GM19372 (cell line): ENCODE measurements at regions not wholly inside any gene's neighbourhood (a gene's known extent, or its start where the extent isn't known, plus 50 kb on each side); places are given as distances from the start of the nearest gene placed in this dataset.
"Not testable (repeated sequence)": the region's sequence is repeated elsewhere in the genome, so short reads cannot be mapped to it uniquely, and the experiment has no call there.

ENCODE experiments used
- ATAC-seq: cut with Tn5 transposase; IDR thresholded peaks from one replicate; pipeline ENCODE4 v1.9.1; 2021; ENCODE audit warnings: mild to moderate bottlenecking, low read depth, moderate library complexity; ENCODE audit not compliant: unreplicated experiment

- no peak for ATAC-seq
Measured at GRCh38 chr3:33919312-33920120, 121.1 kb downstream of the PDCD6IP start.

DNA sequence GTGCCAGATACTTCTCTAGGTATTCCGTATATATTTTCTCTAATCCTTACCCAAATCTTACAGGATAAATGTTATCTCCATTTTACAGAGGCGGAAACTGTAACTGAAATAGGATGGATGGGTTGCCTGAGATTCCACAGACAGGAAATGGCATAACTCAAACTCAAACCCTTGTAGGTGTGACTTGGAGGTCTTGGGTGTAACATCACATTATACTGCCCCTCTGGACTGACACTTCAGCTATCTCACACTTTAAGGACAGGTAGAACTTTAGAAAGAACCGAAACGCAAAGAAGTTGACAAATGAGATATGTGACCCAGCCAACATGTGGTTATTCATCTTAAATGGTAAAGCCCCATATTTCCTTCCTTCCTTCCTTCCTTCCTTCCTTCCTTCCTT, 122.1 kb downstream of the PDCD6IP start:
- ATAC-seq, result no peak

GRCh38 chr3:33921608-33922007, 123.2 kb downstream of the PDCD6IP start:
- ATAC-seq, result no peak

DNA sequence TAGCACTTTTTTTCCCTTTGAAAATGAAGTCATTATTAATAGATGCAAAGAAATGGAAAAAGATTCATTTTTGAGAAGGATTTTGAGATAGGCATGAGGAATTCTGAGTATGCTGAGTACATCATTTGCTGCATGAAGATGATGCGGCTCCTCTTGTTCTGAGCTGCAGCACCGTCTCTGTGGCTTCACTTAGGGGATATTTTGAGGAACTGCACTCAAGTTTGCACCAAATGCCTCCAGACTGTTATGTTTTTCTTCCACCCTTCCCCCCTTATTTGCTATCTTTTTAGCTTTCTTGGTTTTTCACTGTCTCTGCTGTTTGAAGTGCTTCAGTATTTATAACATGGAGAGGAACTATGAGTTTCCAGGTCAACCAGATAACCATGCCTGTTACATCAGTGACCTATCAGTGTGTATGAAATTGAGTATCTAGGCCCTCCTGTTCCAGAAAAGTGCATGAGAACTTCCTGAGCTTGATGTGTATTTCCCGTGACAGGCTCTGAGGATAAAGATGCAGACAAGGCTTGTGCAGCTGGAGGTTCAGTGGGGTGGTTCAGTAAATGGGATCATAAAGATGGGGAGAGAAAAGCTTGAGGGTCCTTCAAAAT, 128.7 kb downstream of the PDCD6IP start:
- no peak for ATAC-seq

GRCh38 chr3:33929813-33930212, 131.4 kb downstream of the PDCD6IP start:
- ATAC-seq, result no peak

DNA sequence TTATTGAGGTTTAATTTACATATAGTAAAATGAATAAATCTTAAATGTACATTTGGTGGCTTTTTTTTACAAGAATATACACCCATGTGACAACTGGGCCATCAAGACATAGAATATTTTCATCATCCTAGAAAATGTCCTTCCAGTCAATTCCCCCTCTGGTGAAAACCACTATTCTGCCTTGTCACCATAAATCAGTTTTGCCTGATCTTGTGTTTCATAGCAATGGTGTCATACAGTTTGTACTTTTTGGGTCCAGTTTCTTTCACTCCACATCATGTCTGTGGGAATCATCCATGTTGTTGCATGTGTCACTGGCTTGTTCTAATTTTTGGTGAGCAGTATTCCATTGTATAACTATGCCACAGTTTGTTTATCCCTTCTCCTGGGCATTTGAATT, 133.1 kb downstream of the PDCD6IP start:
- no peak for ATAC-seq

- ATAC-seq, result no peak
Measured at GRCh38 chr3:33932010-33932764, 133.8 kb downstream of the PDCD6IP start.

DNA sequence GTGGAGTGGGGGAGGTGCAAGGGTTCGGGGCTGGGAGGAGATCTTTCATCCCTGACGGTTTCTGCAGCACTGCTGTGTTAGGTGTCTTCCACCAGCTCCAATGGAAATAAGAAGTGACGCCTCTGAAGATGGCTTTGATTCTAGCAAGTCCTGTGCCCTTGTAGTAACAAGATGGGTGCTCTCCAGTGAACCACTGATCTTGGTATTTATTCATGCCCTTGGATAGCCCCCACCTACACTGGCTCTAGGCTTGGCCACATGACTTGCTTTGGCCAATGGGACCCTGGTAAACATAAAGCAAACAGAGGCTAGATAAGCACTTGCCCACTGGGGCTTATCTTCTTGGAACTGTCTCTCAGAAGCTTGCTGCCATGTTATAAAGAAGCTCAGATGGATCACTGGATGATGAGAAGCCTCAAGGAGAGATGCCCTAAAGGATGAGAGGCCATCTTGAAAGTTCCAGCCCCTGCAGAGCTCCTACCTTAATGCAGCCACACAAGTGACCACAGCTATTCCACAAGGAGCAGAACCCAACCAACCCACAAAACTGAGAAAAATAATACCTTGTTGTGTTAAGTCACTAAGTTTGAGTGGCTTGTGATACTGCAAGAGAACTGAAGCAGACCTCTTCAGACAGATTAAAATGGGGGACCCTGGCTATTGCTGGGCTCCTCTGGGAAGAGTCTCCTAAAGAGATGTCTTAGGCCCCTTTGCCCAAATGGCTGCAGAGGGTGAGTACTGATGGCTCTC, 137.9 kb downstream of the PDCD6IP start:
- ATAC-seq, result no peak

DNA sequence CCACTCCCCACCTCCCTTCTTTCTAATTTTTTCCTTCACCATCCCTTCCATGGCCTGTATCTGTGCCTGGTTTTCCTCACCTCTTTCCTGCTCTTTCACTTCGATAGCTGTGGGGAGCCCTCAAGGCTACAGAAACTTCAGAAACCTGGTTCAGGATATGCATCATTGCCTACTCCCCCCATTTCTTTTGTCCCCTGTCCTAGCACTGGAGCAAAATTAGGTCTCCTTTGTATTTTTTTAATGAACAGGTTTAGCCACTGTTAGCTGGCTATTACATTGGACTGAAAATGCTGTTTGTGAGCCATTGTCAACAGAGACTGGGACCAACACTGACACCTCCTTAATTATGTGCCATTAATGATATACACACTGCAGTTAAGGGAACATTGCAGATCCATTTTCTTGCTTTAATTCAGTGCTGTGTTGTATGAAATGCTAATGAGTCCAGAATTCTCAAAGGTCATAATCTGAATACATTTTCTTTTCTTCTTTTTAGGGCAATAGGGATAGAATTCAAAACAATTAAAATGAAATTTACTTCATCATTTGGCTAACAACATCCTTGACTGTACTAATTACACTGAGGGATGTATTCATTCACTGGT, 138.6 kb downstream of the PDCD6IP start:
- ATAC-seq, result no peak

- no peak for ATAC-seq
Measured at GRCh38 chr3:33937628-33938027, 139.2 kb downstream of the PDCD6IP start.

DNA sequence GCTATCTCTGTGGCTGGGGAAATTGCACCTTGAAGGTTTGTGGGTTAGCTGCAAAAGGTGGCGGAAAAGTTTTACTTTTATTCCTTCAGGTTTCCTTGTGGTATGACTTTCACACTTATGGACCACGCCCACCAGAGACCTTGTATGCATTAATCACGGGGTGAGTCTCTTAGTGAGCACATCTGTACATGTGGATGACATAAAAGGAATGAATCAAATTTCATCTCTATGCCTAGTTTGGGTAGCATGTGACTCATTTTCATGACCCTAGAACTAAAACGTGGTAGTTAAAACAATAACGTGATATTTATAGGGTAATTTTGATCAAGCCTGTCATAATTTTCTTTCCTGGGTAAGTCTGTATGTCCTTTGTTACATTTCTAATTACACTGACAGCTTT, 141.7 kb downstream of the PDCD6IP start:
- ATAC-seq, result no peak

DNA sequence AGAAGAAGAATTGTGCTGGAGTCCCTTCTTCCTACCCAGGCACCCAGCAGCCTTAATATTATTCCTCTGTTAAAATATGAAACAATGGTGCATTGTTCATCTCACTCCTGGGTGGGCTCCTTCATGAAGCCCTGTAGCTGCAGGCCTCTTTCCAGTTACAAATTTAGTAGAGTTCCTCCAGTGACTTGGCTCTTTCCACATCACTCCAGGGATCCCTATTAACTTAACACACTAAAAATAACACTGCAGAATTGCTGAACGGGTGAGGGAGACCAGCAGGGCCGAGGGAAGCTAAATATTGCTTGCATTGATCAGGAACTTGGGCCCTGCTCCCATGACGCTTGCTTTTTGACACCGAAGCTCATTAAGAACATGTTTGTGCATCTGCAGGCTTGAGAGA, 142.3 kb downstream of the PDCD6IP start:
- ATAC-seq, result no peak

DNA sequence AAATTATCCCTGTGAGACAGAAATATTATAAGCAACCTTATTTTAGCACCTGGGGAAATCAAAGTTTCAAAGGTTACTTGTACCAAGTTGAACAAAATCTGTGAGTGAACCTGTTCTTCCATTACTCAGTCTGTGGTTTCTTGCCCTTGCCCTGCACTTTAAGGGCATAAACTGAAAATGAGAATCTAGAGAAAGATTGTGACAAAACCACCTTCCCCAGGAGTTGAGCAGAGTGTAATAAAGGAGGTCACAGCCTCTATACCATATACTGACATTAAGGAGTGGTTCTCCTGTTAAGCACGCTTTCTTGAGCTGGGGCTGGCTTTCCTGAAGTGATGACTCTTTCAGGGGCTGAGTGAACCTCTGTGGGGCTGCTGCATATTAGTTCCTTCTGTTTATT, 143.4 kb downstream of the PDCD6IP start:
- no peak for ATAC-seq

GRCh38 chr3:33942483-33943150, 144.2 kb downstream of the PDCD6IP start:
- ATAC-seq, result no peak

DNA sequence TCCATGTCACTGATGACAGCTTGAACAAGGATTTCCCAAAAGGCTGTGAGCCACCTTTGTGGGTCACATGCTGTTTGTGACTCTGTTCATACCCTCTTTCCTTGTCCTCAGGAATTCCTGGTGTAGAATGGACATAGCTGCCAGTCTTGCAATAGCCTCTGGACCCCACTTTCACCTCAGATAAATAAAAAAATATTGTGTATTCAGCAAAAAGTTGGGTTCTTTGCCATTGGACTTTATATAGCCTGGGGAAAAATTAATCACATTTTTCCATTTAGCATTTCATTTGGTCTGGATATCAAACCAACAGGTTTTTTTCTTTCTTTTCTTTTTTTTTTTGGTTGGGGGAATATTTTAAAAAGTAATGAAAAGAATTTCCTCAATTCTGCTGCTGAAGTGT, 144.8 kb downstream of the PDCD6IP start:
- no peak for ATAC-seq

DNA sequence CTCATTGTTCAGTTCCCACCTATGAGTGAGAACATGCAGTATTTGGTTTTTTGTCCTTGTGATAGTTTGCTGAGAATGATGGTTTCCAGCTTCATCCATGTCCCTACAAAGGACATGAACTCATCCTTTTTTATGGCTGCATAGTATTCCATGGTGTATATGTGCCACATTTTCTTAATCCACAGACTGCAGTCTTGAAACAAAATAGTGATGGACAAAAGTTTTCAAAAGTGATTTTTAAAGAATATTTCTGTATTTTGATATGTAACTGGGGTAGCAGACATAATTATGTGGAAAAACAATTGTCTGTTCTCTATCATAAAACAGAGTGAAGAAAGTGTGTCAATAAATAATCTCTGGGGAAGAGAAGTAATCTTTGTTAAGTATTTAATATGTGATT, 148.2 kb downstream of the PDCD6IP start:
- ATAC-seq, result not testable (repeated sequence)

DNA sequence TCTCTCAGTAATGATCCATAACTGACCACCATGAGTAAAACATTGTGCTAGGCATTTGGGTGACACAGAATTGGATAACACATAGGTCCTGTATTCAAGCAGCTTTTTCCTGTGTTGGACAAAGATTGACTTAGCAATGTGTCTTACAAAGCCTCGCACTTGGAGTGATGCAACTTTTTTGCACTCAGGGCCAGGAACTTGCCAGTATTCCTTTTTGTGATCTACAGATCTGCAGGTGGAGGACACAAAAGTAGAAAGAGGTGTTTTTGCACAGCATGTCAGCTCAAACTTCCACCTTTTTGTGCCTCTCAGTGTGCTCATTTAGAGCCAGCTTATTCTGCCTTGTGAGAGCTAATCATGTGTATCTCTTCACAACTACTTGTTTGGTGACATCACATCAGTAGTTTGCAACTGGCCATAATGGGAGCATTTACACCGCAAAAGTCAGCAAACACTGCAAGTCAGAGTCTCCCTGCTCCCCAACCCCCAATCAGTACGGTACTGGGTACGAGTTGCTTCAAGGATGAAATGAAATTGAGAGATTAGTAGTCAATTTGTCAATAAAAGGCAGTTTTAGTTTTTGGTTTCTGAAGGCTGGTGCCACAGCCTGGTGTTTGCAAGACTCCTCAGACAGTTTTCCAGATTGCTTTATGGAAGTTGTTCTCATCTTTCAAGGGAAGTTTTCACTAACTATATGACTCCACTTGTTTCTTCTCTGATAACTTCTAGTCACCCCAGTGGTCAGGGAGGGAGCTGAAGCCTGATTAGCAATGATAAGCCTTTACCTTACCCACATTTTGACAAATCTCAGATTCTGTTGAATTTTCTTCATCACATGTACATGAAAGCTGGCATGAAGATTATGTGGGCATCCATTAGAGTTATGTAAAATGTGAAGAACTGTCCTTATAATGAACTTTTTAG, 149.1 kb downstream of the PDCD6IP start:
- ATAC-seq, result no peak

DNA sequence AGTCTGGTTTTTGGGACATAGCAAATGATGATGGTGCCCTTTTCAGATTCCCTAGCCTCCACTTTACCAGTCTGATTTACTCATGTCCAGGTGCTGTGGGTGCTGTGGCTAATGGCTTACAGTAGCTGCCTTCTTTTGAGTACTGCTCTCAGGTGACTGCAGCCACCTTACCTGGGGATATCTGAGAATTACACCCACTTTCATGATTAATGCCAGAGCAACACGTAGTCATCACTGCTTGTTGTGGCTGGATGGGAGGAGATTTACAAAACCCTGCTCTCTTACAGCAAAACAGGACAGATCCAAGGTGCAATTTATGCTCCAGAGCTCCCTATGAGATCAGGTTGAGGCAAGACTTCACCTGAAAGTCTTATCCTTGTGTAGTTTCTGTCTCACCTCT, 150.6 kb downstream of the PDCD6IP start:
- ATAC-seq, result no peak

DNA sequence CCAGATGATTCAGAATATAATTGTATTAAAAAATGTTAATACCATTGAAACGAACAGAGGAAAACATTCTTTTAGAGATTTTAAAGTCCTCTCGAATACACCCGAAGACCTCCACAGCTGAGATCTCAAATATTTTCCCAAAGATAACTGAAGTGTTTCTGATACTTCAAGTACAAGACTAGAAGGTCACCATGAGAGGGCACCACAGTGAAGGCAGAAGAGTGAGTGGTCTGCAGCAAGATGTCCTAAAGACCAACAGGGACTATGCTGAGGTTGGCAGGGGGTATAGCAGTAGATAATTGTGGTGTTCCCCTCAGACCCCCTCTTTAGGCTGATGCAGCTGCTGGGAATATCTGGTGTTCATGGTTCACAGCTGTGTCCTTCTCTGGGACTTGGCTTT, 156.5 kb downstream of the PDCD6IP start:
- no peak for ATAC-seq
